ENCODE measurements at regions not wholly inside any gene's neighbourhood (a gene's known extent, or its start where the extent isn't known, plus 50 kb on each side); places are given as distances from the start of the nearest gene placed in this dataset.

GRCh38 chr4:182113779-182114178, 129.4 kb upstream of the TENM3 start:
- CTCF ChIA-PET, result no interaction called here
- intact Hi-C loops (cut with micrococcal nuclease; ENCODE audit: unreplicated experiment), result no loop called here
- no TSS peak for BruUV-seq (replicated peaks)
- POLR2A ChIA-PET (ENCODE audit: low non-redundant PET), result no interaction called here
- H3K36me3 ChIP-seq (ENCODE audit: insufficient read depth, low read length, poor library complexity, severe bottlenecking), result no peaks in the 10 kb centered on the region
- H3K27ac ChIP-seq (ENCODE audit: low read depth, low read length, poor library complexity, severe bottlenecking), result no peak overlapping the region
- no peaks in the 10 kb centered on the region for H3K27me3 ChIP-seq (replicated peaks; ENCODE audit: insufficient read depth, low read depth, low read length, poor library complexity)
- H3K4me3 ChIP-seq (ENCODE audit: low read depth, low read length, poor library complexity, severe bottlenecking), result no peak overlapping the region
- DNase-seq (ENCODE audit: low spot score), result no peak
- H3K9me3 ChIP-seq (ENCODE audit: low read depth, low read length, poor library complexity, severe bottlenecking), result no peaks in the 10 kb centered on the region
- no peaks in the 10 kb centered on the region for H3K4me1 ChIP-seq (ENCODE audit: insufficient read depth, low read length, poor library complexity, severe bottlenecking)
- TF ChIP-seq EZH2 (IDR thresholded peaks at IDR 0.05; ENCODE audit: borderline replicate concordance, low read depth, low read length, poor library complexity, severe bottlenecking) (no peak), CTCF (conservative IDR thresholded peaks at IDR 0.05; ENCODE audit: low read depth, low read length) (no peak)

GRCh38 chr4:182124359-182124758, 118.8 kb upstream of the TENM3 start:
- ChIA-PET CTCF (no interaction called here), POLR2A (ENCODE audit: low non-redundant PET) (no interaction called here)
- Histone ChIP-seq H3K4me1 (ENCODE audit: insufficient read depth, low read length, poor library complexity, severe bottlenecking) (no peaks in the 10 kb centered on the region), H3K27me3 (replicated peaks; ENCODE audit: insufficient read depth, low read depth, low read length, poor library complexity) (no peaks in the 10 kb centered on the region), H3K4me3 (ENCODE audit: low read depth, low read length, poor library complexity, severe bottlenecking) (no peak overlapping the region), H3K9me3 (ENCODE audit: low read depth, low read length, poor library complexity, severe bottlenecking) (peaks cover 4% of the 10 kb centered on the region), H3K27ac (ENCODE audit: low read depth, low read length, poor library complexity, severe bottlenecking) (no peak overlapping the region), H3K36me3 (ENCODE audit: insufficient read depth, low read length, poor library complexity, severe bottlenecking) (no peaks in the 10 kb centered on the region)
- no TSS peak for BruUV-seq (replicated peaks)
- intact Hi-C loops (cut with micrococcal nuclease; ENCODE audit: unreplicated experiment), result no loop called here
- no peak for TF ChIP-seq EZH2 (IDR thresholded peaks at IDR 0.05; ENCODE audit: borderline replicate concordance, low read depth, low read length, poor library complexity, severe bottlenecking)
- TF ChIP-seq CTCF (conservative IDR thresholded peaks at IDR 0.05; ENCODE audit: low read depth, low read length), result no peak
- DNase-seq (ENCODE audit: low spot score), result no peak

- intact Hi-C loops (cut with micrococcal nuclease; ENCODE audit: unreplicated experiment), result no loop called here
- ChIA-PET POLR2A (ENCODE audit: low non-redundant PET) (no interaction called here), CTCF (no interaction called here)
- Histone ChIP-seq H3K36me3 (ENCODE audit: insufficient read depth, low read length, poor library complexity, severe bottlenecking) (no peaks in the 10 kb centered on the region), H3K4me3 (ENCODE audit: low read depth, low read length, poor library complexity, severe bottlenecking) (no peak overlapping the region), H3K9me3 (ENCODE audit: low read depth, low read length, poor library complexity, severe bottlenecking) (peaks cover 4% of the 10 kb centered on the region), H3K27me3 (replicated peaks; ENCODE audit: insufficient read depth, low read depth, low read length, poor library complexity) (no peaks in the 10 kb centered on the region), H3K4me1 (ENCODE audit: insufficient read depth, low read length, poor library complexity, severe bottlenecking) (no peaks in the 10 kb centered on the region), H3K27ac (ENCODE audit: low read depth, low read length, poor library complexity, severe bottlenecking) (no peak overlapping the region)
- BruUV-seq (replicated peaks), result no TSS peak
- no peak for DNase-seq (ENCODE audit: low spot score)
- TF ChIP-seq EZH2 (IDR thresholded peaks at IDR 0.05; ENCODE audit: borderline replicate concordance, low read depth, low read length, poor library complexity, severe bottlenecking) (no peak), CTCF (conservative IDR thresholded peaks at IDR 0.05; ENCODE audit: low read depth, low read length) (no peak)
Observed at GRCh38 chr4:182126096-182126495, 117.1 kb upstream of the TENM3 start.
